Nucleus accumbens (tissue), 56 donors: ENCODE measurements at regions not wholly inside any gene's neighbourhood (a gene's known extent, or its start where the extent isn't known, plus 50 kb on each side); places are given as distances from the start of the nearest gene placed in this dataset.

Experiments
- DNase-seq, 56 donors: peaks; one replicate each; lab custom pipeline; 2025; lab: John Stamatoyannopoulos, UW

DNA sequence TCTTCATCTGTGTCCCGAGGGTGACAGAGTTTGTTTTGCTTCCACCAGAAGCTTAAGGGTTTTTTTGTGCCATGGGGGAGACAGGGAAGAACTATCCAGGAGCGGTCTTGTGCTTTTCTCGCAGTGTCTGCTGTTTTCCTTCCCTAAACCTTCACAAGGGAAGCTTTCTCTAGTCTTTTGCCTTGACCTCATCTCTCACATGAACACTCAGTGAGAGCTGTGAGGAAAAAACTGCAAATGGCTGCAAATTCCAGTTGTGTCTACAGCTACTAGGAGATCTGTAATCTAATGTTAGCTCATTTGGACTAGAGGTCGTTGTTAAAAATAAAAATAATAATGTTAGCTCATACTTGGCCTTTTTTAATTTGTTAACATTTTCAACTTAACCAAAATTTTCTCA lies 264.7 kb upstream of the SESN3 start:
- DNase-seq, result no peak

DNA sequence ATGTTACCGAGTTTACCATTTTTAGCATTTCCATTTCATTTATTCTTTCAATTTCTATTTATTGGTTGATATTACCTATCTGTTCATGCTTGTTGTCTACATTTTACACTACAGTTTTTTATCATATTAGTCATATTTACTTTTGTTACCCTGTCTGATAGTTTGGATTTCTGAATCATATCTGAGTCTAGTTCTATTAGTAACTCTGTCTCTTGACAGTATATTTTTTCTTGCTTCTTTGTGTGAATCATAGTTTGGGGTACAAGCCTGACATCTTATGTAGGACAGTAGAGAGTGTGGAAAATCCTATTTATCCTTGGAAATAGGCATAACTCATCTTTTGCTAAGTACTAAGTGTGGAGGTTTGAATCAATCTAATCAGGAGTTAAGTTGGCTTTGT lies 263.9 kb upstream of the SESN3 start:
- DNase-seq, result no peak

DNA sequence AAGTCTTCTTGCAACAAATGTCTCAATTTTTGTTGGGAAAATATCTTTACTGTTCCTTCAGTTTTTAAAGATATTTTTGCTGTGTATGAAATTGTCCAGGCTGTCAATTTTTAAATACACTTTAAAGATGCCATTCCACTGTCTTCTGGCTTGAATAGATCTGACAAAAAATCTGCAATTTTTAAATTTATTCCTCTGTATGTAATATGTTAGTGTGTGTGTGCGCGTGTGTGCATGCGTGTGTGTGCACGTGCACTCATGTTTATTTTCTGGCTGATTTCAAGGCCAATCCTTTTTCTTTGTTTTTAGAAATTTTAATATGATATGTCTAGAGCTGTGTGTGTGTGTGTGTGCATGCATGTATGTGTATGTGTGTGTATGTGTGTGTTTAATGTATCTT lies 263.2 kb upstream of the SESN3 start:
- DNase-seq, result no peak

DNA sequence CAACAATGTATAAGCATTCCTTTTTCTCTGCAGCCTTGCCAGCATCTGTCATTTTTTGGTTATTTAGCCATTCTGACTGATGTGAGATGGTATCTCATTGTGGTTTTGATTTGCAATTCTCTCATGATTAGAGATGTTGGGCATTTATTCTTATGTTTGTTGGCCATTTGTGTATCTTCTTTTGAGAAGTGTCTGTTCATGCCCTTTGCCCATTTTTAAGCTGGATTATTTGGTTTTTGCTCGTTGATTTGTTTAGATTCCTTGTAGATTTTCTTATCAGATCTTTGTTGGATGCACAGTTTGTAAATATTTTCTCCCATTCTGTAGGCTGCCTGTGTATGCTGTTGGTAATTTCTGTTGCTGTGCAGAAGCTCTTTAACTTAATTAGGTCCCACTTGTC lies 259.6 kb upstream of the SESN3 start:
- DNase-seq, result no peak

DNA sequence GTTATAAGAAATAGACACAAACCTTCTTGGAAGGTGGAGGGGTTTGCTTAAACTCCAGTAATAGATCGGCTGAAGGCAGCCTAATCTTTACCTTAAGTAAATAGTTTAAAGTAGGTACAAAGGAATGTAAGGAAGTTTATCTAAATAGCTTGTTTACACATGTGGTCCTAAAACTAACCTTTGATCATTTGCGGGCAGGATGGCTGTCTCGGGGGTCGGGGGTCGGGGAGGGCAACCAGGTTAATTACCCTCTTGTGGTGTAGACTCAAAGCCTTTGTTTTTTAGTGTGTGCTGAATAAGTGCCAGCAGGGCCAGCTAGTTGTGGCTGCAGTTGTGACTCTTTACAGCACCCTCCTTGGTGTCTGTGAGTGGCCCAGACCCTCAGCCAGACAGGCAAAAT lies 256.9 kb upstream of the SESN3 start:
- no peak for DNase-seq

DNA sequence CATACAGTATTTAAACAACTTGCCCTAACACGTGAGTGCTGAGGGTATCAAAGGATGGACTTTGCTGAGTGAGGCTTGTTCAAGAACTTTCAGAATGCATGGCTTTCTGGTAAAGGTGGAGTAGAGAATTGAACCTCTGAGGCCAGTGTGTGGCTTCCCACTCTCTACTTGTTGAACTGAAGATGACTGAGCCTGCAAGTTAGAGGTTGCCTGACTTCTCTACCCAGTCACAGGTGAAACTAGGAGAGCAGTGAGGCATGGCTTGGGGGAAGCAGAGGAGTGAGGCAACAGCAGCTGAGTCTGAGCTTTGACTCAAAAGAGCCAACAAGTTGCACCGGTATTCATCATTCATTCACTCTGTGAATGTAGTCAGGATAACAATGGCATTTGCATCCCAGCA lies 256.4 kb upstream of the SESN3 start:
- DNase-seq, result no peak

DNA sequence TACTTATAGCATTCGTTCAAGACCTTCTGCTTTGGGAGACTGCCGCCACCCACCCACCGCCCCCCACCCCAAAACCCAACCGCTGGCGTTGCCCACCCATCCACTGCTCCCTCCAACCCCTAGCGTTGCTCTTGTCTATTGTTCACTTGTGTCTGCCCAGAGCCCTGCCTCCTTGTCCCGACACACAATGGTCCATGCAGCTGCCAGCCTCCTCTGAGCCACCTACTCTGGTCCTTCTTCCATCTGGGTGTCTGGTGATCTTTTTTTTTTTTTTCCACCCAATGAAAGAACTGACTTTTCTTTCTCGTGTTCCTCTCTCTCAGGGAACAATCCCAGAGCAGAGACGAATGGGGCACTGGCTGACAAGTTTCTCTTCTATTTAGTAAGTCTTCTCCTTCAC lies 256.0 kb upstream of the SESN3 start:
- peak in 21 of 56 donors; percentile 1 to 37 (median 6) for DNase-seq

DNA sequence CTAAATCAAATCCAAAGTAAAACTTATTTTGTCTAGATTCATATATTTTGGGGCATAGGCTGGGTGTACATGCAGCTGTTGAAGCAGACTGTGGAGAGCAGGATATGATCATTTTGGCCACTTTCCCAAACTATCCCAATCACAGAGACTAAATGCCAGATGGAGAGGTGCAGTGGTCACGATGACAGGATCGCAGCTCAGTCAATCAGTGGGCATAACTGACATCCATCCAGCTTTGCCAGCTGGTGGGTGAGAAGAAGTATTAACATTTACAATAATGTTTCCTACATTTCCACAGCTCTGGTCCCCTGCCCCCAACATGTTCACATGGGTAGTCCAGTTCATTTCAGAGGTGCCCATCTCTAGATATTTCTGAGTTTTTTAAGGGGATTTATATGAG lies 255.5 kb upstream of the SESN3 start:
- no peak for DNase-seq

DNA sequence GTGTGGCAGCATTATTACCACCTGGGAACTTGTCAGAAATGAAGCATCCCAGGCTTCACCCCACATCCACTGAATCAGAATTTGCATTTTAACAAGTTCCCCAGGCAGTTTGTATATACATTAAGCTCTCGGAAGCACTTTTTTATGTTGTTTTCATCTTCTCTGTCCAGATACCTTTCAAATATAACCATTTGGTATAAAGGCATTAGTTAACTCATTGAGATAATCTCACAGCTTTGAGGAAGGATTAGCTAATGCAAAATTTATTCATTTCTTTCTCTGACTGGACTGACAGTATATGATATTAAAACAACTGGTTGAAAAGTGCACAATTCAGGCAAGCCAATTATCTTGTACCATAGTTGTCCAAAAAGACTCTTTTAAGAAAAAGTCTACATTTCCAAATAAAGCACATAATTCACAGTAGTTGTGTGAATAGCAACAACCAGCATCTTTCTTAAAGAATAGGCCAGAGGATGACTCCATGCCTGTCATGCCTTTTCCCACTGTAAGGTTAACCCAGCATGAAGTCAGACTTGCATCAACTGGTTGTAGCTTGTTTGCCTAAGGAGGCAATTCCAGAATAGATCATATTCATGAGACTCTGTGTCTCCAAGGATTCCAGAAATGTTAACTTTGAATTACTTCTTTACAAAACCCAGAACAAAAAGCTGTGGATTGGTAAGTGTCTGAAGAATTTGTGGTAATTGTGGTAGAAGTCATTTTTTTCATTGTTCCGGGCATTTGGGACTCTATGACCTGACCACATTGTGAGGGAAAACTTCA lies 254.3 kb upstream of the SESN3 start:
- DNase-seq, result no peak

DNA sequence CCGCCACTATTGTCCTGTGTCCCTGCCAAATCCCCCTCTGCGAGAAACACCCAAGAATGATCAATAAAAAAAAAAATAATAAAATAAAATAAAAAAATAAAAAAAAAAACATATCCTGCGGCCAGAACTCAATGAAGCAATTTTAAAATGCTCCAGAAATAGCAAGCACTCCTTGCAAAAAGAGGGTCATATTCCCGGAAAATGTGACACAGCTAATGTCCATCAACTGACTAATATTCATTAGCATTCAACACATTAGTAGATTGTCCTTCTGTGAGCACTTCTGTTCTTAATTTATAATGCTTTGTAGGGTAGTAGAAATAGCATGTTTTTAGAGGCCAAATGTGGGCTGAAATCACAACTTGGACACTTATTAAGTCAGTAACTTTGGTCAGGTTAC lies 252.3 kb upstream of the SESN3 start:
- no peak for DNase-seq

DNA sequence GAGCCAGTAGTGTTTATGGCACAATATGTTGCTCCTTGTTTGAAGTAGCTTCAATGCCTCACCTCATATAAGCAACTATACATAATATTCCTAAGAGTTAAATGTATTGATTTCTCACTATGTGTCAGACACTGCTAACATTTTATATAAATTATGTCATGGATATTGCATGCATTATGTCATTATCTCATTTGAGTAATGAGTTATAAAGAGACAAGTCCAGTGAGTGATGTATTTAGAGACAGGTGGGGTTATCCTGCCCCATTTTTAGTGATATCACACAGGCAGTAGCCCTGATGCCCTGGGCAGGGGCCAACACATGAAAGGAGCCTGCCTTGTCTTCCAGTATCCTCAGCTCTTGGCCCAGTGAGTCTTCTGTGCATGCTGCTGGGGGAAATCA lies 247.0 kb upstream of the SESN3 start:
- no peak for DNase-seq

DNA sequence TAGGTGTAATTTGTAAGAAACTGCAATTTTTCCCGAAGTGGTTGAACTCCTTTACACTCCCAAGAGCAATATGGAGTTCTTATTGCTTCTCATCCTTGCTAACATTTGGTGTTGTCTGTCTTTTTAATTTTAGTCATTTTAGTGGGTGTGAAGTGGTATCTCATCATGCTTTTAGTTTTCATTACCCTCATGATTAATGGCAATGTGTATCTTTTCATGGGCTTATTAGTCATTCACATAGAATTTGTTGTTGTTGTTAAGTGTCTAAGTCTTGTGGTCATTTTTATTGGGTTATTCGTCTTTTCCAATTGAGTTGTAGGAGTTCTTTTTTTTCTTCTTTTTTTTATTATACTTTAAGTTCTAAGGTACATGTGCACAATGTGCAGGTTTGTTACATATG lies 238.3 kb upstream of the SESN3 start:
- no peak for DNase-seq

DNA sequence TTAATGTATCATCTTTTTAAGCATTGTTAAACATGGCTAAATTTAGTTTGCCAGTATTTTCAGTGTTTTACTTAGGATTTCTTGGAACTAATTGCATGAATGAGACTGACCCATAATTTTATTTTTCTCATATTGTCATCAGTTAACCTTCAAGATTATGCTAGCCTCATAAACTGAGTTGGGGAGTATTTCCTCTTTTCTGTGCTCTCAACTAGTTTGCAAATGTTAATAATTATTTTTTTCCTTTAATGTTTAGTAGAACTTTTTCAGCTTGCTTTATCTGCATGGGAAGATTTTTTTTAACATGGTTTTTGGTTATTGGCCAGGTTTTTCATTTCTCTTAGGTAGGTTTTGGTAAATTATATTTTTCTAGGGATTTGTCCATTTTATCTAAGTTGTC lies 235.4 kb upstream of the SESN3 start:
- no peak for DNase-seq

DNA sequence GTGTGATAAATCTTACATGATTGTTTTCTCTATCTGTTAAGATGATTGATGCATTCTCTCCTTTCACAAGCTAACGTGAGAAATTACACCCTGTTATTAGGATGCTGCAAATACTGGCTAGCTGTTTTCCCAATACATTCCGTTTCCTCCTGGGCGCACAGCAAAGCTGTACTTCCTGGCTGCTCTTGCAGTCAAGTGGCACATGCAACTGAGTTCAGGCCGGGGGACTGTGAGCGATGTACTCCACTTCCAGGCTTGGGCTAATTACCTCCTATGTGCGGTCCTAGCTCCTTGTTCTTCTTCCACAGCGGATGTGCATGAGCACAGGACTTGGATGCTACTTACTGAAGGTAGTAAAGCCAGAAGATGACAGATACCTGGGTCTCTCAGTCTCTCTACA lies 234.9 kb upstream of the SESN3 start:
- no peak for DNase-seq

DNA sequence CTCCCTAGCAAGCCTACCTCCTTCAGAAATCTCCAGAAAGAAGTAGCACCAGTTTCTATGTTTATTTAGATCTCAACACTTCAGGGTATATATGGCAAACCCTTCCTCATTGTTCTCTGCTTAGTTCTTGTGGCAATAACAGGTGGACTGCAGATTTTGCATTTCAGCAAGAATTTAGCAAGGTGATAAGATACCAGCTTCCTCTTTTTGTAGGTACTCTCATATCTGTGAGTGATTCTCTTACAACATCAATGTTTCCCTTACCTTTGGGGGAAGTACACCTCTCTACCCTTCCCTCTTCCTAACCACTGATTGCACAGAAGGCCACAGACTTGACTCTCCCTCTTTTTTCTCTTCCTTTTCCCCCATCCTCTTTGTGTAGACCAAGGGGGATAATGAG lies 230.9 kb upstream of the SESN3 start:
- DNase-seq, result no peak

DNA sequence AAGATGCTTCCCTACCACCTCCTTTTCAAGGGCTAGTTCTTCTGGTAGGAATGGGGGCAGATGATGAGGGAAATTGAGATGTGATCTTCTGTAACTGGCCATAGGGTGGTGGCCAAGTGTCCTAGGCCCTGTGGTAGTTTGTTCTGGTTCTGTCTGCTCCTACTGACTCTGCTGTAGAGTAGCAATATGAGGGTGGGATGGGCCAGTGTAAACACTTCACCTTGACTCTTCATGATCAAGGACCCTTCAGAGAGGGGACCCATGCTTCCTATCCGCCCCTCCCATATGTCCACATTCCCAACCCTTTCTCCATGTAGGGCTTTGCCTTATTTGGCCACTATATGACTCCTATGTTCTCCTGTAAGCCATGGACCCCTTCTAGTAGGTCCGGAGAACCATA lies 230.3 kb upstream of the SESN3 start:
- no peak for DNase-seq

DNA sequence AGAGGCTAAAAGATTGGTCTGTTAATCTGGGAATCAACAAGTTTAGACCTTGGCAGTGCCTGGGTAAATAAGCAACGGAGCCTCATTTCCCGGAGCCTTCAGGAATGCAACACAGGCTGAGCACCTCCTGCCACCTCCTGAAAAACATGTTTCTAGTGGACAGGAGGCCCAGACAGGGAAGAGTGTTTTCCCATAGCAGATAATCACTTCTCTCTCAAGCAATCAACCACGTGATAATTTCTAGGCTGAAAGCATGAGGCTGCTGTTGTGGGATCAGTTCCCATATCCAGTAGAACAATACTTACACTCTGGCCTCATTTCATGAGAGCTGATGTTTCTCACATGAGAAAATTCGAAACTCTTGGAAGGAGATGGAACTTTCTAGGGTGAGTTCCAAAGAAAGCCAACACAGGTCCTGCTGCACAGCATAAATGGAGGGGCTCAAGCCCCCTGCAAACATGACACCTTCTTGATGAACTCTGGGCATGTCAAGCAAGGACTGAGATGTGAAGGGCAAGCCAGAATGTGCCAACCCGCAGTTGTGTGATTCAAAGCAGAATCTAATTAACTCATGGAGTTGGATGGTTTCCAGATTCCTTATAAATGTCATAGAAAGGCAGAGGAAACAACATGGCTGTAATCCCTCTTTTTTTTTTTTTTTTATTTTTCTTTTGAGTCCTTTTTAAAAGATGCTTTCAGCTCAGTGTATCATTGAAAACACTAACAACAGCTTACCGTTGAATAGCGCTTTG lies 228.5 kb upstream of the SESN3 start:
- DNase-seq, result peak in 1 of 56 donors; percentile 29

DNA sequence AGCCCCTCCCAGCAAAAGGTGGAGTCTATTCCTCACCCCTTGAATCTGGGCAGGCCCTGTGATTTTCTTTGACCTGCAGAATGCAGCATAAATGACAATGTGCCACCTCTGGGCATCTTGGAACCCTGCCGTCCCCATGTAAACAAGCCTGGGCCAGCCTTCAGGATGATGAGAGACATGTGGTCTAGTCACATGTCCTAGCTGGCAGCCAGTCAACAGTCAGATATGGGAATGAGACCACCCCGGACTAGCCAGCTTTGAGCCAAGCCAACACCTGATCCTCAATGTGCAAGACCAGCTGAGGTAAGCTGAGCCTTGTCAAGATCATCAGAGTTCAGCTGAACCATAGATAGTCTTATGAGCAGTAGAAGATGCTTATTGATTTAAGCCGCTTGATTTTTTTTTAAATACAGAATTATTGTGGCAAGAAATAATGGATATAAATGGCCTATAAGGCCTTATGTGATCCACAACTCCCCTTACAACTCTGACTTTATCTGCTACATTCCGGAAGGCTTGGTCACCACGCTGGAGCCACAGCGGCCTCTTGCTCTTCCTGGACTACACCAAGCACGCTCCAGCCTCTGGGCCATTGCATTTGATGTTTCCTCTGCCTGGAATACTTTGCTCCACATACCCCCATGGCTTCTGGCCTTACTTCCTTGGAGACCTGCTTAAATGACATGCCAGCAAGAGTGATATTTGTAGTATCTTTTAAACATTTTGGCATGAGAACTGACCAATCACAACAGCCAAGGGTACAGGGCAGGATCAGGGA lies 225.9 kb upstream of the SESN3 start:
- no peak for DNase-seq

DNA sequence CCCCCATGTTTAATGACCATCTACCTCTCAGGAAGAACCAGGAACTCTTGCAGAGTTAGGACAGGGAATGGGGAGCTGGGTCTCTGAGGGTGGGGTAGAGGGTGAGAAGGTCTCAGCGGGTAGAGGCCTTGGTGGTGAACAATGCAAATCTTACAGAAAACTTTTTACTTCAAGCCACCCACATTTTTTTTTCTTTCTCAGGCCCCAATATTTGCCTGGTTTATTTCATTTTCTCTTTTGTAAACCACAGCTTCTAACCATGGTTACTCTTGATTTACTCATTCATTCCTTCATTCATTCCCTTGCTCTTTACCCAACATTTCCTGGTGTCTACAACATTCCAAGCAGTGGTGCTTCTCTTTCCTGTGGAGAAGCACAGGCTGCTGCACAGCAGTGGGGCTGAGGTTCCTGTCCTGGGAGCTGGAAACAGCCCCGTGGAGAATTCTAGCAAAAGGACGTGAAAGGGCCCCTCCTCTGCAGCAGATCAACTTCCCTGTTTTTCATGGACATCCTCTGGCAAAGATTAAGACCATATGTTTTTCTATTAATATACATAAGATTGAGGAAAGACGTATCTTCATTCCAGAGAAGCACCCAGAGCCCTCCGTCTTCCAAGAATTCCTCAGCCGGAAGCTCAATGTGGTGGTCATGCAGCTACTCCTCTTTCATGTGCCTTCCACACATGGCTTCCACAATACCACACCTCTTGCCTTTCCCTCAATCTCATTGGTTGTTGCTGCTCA lies 224.4 kb upstream of the SESN3 start:
- no peak for DNase-seq

DNA sequence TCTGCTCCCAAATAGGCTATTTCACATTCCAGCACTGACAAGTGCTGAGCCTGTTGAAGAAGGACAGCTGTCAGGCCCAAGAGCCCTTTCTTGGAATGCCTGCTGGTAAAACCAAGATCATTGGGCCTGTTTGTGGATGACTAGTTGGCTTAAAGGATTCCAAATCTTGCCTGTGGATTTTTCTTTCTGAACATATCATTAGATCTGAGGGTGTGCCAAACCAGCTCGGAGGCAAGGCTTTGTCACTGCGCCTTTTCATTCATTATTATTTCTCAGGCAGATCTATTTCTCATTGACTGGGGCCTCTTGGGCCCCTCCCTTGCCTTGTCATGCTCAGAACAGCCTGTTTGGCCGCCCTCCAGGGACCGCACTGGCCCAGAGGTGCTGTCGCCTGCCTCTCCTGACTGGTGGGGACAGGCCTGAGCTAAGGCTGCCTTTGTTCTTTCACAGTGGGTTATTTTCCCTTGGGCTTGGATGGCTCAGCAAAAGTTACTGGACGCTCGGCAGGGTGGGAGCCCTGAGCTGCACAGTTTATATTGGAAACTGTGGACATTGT lies 222.7 kb upstream of the SESN3 start:
- DNase-seq, result peak in 49 of 56 donors; percentile 2 to 90 (median 40)
